ENCODE measurements at regions not wholly inside any gene's neighbourhood (a gene's known extent, or its start where the extent isn't known, plus 50 kb on each side); places are given as distances from the start of the nearest gene placed in this dataset.

GRCh38 chr6:165117121-165117520 is 192.3 kb downstream of the C6orf118 start:
- no TSS peak for BruUV-seq (replicated peaks)
- intact Hi-C loops (cut with micrococcal nuclease), result no loop called here
- Histone ChIP-seq H3K27ac (ENCODE audit: low read depth, low read length) (no peak overlapping the region), H4K20me1 (ENCODE audit: insufficient read depth) (no peaks in the 10 kb centered on the region), H3K79me2 (ENCODE audit: insufficient read depth, low read length) (no peaks in the 10 kb centered on the region), H3K27me3 (ENCODE audit: insufficient read depth, low read length) (no peaks in the 10 kb centered on the region), H3K9me2 (ENCODE audit: insufficient read depth) (no peaks in the 10 kb centered on the region), H3K4me1 (ENCODE audit: control insufficient read depth in 1 of 2, insufficient read depth in 2 of 2, low read length in 2 of 2) (no peaks in the 10 kb centered on the region), H3K4me3 (replicated peaks in 1 of 2; ENCODE audit: low read depth in 1 of 2, low read length in 2 of 2) (no peak overlapping the region), H3K36me3 (ENCODE audit: control insufficient read depth in 1 of 2, insufficient read depth in 2 of 2, low read length in 2 of 2) (no peaks in the 10 kb centered on the region), H3K9ac (ENCODE audit: low read length) (no peak overlapping the region), H3K9me3 (ENCODE audit: control insufficient read depth in 1 of 2, insufficient read depth in 1 of 2, low read depth in 1 of 2, low read length in 2 of 2) (peaks cover 0 to 6% of the 10 kb centered on the region in 2 experiments; a peak in 2 of 4 replicates), H2AFZ (ENCODE audit: low read depth, low read length, poor library complexity, severe bottlenecking) (no peak overlapping the region), H3K4me2 (ENCODE audit: low read length) (no peak overlapping the region)
- ChIA-PET POLR2A (no interaction called here), RAD21 (ENCODE audit: low non-redundant PET in 1 of 2, low total read pairs in 2 of 2, uncharacterized antibody in 2 of 2, unreplicated experiment in 2 of 2) (no interaction called here), CTCF (no interaction called here)
- DNase-seq (ENCODE audit: low read depth, low spot score), result no peak
- TF ChIP-seq CTCF (IDR thresholded peaks at IDR 0.05 in 2 of 3, conservative IDR thresholded peaks at IDR 0.05 in 1 of 3; ENCODE audit: borderline replicate concordance in 1 of 3, insufficient read depth in 1 of 3, low read depth in 2 of 3, low read length in 2 of 3) (no peak), SP1 (IDR thresholded peaks at IDR 0.05; ENCODE audit: low read depth) (no peak), ZBTB33 (IDR thresholded peaks at IDR 0.05; ENCODE audit: extremely low read depth, insufficient replicate concordance, low read length) (no peak), CBX3 (IDR thresholded peaks at IDR 0.05; ENCODE audit: low read depth) (no peak), ELF1 (IDR thresholded peaks at IDR 0.05; ENCODE audit: borderline replicate concordance, low read depth) (no peak), YY1 (IDR thresholded peaks at IDR 0.05; ENCODE audit: extremely low read depth, insufficient replicate concordance, low read depth, low read length) (no peak), ZFX (IDR thresholded peaks at IDR 0.05) (no peak), ZNF274 (IDR thresholded peaks at IDR 0.05; ENCODE audit: low read depth, low read length) (no peak), JUND (IDR thresholded peaks at IDR 0.05) (no peak), POLR2A (IDR thresholded peaks at IDR 0.05; ENCODE audit: borderline replicate concordance, extremely low read depth, insufficient read depth, insufficient read length) (no peak), FOSL1 (IDR thresholded peaks at IDR 0.05; ENCODE audit: low read depth) (no peak), EZH2 (IDR thresholded peaks at IDR 0.05) (no peak), ATF3 (IDR thresholded peaks at IDR 0.05) (no peak), REST (IDR thresholded peaks at IDR 0.05; ENCODE audit: low read depth) (no peak), TCF7L2 (IDR thresholded peaks at IDR 0.05; ENCODE audit: borderline replicate concordance, extremely low read depth, insufficient read depth, insufficient read length) (no peak), MAX (IDR thresholded peaks at IDR 0.05) (no peak), RAD21 (IDR thresholded peaks at IDR 0.05; ENCODE audit: low read depth) (no peak), EGR1 (IDR thresholded peaks at IDR 0.05; ENCODE audit: low read depth) (no peak), SIN3A (IDR thresholded peaks at IDR 0.05; ENCODE audit: low read depth) (no peak)
- no peak for ATAC-seq
